ENCODE measurements at regions not wholly inside any gene's neighbourhood (a gene's known extent, or its start where the extent isn't known, plus 50 kb on each side); places are given as distances from the start of the nearest gene placed in this dataset.

- no peak for DNase-seq
Measured at GRCh38 chr16:51967646-51968045, 579.3 kb downstream of the TOX3 start.

DNA sequence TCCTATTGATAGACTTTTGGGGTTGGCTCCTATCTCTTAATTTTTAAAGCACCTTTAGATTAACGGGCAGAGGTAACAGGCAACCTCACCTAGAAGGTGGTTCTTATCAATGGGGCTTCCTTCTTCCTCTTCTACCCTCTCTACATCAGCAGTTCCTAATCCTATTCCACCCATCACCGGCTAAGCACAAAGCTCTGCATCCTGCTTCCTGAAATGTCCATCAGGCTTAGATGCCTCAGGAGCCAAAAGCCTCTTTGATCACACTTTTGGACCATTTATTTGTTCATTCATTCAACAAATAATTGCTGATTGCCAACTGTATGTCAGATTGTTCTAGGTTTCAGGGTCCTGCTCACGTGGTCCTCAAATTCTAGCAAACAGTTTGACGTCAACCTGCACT lies 586.0 kb downstream of the TOX3 start:
- no peak for DNase-seq

- no peak for DNase-seq
Measured at GRCh38 chr16:51953286-51953985, 593.5 kb downstream of the TOX3 start.

GRCh38 chr16:51952500-51952899 lies 594.4 kb downstream of the TOX3 start:
- DNase-seq, result no peak

DNA sequence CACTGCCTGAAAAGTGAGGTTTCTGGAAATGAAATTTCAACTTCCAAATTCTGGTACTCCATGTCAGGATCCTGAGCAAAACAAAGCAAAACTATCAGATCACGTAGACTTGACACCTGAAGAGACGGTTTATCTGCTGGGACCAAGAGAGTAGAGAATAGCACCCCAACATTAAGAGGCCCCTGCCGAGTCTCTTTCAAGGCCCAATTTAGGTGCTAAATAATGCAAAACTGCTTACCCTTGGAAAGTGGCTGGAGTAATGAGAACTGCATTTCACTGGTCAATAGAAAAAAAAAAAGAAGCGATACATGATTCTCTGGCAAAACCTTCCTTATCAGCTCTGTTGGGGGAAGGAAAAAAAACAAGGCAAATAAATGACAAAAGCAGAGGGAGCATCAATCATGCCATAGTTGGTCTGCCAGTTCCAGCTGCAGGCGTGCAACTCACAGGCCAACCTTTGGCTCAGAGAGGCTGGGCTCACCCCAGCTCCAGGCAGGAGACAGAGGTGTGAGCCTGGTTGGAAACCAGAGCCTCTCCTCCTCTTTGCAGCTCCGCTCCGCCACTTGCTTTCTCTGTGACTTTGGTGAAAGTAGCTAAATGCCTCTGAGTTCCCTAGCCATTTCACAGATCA lies 595.2 kb downstream of the TOX3 start:
- DNase-seq, result no peak

GRCh38 chr16:51950118-51950780 lies 596.7 kb downstream of the TOX3 start:
- DNase-seq, result no peak

GRCh38 chr16:51949282-51949681 lies 597.7 kb downstream of the TOX3 start:
- no peak for DNase-seq

DNA sequence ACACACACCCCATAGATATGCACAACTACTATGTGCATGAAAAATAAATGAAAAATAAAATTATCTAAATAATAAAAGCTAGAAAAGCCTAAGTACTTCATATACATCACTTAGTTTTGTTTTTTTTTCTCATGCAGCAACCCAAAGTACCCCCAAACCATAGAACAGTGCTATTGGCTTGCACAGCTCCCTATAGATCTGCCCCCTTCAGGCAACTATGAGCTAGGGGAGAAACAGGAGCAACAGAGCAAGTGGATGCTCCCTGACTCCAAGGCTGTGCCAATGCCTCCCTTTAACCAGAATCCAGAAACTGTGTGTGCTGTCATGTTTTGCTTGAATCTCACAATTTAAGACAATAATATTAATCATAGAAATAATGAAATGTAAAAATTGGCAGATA lies 605.5 kb downstream of the TOX3 start:
- DNase-seq, result no peak

DNA sequence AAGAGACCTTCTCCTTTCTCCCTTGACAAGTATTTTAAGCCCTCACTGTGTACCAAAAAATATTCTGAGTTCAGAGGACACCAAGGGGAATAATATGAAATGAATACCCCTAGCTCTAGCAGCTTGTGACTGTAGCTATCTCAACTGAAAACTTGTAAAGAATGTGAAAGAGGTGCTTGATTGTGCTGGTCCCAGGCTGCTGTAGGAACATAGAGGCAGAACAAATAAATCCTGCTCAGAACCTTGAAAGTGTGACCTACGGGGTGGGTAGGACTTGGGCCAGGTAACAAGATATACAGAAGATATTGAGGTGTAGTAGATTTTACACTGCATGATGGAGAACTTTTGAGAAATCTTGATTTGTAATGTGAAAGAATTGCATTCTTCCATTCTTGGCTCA lies 606.8 kb downstream of the TOX3 start:
- DNase-seq, result no peak

DNA sequence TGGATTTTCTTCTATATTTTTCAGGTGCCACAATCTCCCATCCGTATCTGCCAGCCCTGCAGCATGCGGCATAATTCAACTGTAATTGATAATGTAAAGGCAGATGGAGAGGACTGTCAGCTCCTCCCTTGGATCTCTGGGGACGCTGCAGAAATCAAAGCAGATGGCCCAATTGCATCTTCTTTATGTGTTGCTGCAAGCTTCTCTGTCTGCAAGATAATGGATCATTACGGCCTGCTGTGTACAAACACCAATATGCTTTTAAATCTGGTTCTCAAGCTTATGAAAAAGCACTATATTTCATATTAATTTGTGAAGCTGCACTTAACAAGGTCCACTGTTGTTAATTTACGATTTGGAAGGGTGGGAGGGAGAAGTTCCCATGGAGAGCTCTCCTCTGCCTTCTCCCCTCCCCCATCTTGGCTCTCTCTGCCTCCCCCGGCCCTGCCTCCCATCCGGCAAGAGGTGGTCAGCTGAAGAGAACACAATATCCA lies 607.5 kb downstream of the TOX3 start:
- no peak for DNase-seq

GRCh38 chr16:51938861-51939260 lies 608.1 kb downstream of the TOX3 start:
- no peak for DNase-seq

DNA sequence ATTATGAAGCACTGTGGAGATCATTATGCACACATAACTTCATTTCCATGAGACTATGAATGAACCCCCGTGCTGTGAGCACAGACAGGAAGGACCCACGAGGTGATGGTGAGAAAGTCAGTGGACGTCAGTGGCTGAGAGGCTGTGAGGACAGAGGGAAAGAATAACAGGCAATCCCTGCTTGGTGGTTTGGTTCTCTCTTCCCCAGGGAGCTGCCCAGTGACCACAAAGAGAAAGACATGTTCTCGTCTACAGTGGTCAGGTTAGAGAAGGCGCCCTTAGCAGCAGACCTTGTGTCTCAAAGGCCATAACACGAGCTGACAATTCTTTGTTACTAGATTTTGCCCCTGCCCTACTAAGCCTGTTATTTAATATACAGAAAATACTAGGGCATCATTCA lies 609.2 kb downstream of the TOX3 start:
- no peak for DNase-seq

DNA sequence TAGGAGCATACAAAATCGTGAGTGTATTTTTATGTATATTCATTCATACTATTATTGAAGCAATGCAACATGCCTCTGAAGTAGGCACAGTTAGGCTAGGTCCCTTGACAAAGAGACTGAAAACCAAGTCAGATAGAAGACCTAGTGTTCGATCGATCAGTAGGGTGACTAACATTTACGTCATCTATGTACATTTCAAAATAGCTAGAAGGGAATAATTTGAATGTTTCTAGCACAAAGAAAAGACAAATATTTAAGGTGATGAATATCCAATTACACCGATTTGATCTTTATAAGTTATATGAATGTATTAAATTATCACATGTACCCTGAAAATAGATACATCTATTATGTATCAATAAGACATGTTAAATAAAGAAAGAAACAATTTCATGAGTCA lies 610.1 kb downstream of the TOX3 start:
- DNase-seq, result no peak

GRCh38 chr16:51932317-51932716 lies 614.6 kb downstream of the TOX3 start:
- no peak for DNase-seq

GRCh38 chr16:51931653-51932052 lies 615.3 kb downstream of the TOX3 start:
- no peak for DNase-seq

- no peak for DNase-seq
Measured at GRCh38 chr16:51924744-51925143, 622.2 kb downstream of the TOX3 start.

DNA sequence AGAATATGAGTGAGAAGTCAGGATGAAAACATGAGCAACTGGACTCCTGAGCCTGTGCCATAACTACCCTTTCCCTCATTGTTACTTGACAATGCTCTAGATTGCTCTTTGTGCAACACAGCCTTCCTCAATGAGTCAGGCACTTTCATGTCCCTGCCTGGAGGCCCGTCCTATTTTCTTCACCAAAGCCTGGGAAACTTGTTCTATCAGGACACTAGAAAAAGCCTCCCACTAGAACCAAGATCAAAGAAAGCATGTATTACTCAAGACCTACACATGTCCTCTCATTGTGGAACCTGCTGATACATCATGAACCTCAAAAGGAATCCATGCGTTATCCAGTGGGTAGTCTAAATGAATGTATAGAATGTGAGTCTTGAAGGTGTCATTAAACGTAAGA lies 624.5 kb downstream of the TOX3 start:
- no peak for DNase-seq

DNA sequence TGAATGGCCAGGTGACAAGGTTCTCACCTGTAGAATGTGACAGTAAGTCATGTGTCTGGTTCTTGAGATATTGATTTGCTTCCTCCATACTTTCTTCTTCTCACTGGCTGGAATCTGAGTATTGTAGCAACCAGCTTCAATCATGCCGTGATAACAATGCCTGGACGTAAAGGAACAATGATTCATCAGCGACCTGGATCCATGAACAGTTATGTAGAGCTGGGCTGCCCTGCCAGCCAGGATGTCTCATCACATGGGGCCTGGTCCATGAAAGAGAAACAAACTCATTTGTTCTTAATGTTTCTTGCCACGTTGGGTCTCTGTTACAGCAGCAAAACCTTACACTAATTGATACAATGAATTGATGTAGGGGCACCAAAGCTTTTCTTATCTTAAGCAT lies 627.2 kb downstream of the TOX3 start:
- no peak for DNase-seq

GRCh38 chr16:51916814-51917213 lies 630.1 kb downstream of the TOX3 start:
- no peak for DNase-seq

GRCh38 chr16:51916231-51916630 lies 630.7 kb downstream of the TOX3 start:
- DNase-seq, result no peak

DNA sequence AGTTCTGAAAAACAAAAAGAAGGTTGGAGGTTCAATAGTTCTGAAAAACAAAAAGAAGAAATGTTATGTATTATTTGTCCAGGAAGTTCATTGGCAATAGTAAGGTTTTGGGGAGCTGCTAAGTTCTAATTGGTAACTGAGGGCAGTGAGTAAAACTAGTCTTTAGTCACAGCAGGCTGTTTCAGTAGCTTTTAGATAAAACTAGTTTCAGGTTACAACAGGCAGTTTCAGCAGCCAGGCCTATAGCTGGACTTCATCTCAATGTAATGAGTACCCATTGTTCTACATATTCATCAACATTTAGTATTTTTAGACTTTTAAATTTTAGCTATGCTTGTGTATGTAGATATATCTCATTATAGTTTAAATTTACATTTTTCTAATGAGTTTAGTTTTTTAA lies 639.3 kb downstream of the TOX3 start:
- no peak for DNase-seq

DNA sequence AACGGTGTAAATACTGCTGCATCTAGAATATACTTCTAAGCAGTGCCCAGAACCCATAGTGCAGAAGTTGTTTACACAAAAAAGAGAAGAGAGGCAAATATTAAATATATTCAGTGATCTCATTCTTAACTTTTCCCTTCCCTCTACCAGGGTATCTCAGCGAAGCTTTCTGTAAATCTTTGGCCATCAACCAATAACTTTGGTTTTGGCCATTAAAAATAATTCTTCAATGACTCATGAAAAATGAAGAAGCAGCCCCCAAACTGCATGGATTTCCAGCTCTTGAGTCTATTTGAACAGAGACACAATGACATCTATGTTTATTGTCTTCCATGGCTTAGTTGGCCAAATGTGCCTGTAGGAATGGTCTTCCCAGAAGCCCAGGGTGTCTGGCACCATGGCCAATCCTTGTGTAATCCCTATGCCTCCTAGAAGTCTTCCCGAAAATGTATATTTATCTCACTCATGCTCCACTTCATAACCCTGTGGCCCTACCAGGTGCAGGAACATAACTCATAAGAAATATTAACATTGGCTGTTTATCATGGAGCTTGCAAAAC lies 646.6 kb downstream of the TOX3 start:
- DNase-seq, result no peak

DNA sequence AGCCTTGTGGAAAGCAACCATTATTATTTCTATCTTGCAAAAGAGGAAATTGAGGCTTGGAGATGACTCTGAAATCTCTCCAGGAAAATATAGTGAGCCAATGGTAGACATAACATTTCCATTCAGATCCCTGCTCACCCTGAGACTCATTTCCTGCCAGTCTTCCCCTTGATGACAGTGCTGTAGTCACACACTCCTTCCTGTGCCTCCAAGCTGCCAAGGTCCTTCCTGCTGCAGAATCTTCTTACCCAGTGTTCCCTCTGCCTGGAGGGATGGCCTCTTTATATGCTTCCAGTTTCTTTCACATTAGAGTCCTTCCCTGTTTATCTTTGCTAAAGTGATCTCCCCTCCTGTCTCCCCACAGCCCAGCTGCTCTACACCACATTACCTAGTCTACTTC lies 648.1 kb downstream of the TOX3 start:
- DNase-seq, result no peak

DNA sequence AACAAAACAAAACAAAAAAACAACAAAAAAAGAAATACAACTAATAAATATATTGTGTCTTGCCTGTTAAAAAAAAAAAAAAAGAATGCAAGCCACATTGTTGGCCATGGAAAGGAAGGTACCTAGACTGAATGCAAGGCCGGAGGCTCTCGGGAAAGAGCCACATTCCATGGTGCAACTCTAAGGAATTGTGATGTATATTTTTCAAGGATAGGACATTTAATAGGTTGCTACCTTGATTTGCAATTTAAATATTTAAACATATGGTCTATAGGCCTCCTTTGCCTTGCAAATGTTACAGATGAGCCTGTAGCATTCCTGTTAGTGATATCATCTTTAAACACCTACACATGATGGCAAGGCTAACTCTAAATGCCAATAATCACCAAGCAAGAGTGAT lies 650.9 kb downstream of the TOX3 start:
- DNase-seq, result no peak

Data from hindlimb muscle (tissue), 1 donor.